ENCODE measurements at regions not wholly inside any gene's neighbourhood (a gene's known extent, or its start where the extent isn't known, plus 50 kb on each side); places are given as distances from the start of the nearest gene placed in this dataset.
"Not testable (repeated sequence)": the region's sequence is repeated elsewhere in the genome, so short reads cannot be mapped to it uniquely, and the experiment has no call there.

DNA sequence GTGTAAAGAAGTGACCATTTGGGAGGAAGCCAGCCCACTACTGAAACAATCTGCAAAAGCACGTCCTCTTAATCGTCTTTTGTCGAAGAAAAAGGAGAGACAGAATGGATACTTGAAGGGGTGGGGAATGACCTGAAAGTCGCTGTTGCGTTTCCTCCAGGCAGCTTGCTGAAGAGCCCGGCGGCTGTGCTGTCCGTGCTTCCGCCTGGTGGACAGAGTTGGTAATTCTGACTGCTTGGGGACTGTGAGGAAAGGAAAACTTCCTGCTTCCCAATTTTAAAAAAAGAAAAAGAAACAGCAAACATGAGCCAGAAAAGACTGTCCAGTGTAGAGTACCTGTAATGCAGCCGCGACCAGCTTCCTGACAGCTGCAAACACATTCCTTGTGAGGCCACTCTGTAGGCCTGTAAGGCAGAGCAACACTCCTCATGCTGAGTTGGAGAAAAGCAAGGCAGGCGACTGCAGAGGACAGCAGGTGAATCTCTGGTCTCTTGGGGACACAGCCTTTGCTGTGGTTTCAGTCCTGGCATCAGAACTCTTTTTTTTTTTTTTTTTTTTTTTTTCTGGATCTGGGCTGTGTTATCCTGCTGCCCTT, 251.1 kb upstream of the TBX18 start:
- DNase-seq (ENCODE audit: low spot score), result no peak

GRCh38 chr6:85010865-85011264, 246.5 kb upstream of the TBX18 start:
- no peak for DNase-seq (ENCODE audit: low spot score)

DNA sequence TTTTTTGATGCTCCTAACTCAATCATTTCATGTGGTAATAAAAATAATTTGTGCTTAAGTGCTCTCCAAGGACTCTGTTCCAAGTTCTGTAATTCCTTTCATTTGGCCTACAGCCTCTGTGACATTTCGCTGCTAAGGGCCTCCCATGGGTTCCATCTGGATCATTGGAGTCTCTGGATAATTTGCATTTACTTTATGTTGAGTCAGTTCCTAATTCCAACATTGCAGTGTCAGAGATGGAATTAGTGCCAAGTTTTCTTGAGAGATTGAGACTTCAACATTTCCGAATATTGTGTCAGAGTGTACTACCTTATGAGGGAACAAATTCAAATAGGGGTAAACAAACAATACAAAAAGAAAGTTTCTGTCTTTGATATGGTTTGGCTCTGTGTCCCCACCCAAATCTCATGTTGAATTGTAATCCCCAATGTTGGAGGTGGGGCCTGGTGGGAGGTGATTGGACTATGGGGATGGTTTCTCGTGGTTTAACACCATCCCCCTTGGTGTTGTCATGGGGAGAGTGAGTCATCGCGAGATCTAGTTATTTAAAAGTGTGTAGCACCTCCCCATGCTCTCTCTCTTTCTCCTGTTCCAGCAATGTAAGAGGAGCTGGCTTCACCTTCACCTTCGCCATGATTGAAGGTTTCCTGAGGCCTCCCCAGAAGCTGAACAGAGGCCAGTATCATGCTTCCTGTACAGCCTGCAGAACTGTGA, 244.1 kb upstream of the TBX18 start:
- DNase-seq (ENCODE audit: low spot score), result no peak

DNA sequence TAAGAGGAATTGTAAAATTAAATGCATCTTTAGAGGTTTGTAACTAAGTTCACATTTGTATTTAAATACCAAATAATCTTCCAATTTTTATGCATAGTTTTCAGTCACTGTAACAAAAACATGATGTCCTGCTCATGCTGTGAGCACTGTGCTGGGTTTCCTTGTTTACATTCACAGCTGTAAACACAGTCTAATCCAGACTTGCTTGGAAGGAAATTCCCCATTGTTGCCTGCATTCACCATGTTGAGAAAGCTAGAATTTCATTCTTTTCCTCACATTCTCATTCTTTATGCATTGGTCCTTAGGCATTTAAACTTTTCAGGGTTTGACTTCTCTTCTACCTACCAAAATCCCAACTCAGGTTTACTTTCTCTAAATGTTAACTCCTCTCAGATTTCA, 242.0 kb upstream of the TBX18 start:
- DNase-seq (ENCODE audit: low spot score), result no peak

DNA sequence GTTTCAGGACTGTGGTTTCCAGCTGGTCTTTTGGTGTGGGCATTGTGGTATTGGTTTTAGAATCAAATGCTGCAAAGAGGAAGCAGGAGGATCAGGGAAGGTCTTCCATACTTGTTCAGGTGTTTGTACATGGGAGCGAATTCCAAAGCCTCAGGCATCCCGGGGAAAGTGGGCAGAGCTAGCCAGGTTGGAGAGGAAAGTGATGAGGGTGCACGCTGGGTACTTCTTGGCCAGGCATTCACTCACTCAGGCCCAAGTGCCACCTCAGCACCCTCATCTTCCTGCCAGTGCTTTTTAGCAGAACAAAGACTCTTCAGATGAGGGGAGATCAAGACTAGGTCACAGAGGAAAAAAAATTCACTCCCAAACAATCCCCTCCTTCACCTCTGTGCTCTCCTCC, 241.1 kb upstream of the TBX18 start:
- DNase-seq (ENCODE audit: low spot score), result no peak

DNA sequence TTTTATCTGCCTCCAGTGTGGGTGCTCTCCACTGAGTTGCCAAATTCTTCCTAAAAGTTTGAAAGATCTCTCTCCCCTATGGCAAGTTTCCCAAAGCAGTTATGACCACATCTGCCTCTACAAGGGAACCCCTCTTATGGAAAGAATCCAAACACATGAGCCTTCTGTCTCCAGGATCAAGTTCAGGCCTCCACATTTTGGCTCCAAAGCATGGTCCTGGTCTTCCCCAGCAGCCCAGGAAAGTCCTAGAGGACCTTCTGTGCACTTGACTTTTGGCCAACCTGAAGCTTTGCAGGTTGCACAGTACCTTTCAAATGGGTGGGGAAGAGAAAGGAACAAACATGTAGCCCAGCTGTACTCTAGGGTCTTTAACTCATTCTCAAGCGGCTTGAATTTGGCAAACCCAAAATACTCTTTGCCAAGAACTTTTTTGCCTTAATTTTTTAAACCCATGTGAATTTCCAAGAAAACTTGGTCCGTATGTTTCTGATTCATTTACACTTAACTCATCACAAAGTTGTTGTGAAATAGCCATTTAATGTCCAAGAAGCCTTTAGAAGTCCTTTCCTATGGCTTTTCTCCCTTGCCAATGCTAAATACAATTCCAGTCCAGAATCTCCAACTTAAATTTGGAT, 240.1 kb upstream of the TBX18 start:
- no peak for DNase-seq (ENCODE audit: low spot score)

DNA sequence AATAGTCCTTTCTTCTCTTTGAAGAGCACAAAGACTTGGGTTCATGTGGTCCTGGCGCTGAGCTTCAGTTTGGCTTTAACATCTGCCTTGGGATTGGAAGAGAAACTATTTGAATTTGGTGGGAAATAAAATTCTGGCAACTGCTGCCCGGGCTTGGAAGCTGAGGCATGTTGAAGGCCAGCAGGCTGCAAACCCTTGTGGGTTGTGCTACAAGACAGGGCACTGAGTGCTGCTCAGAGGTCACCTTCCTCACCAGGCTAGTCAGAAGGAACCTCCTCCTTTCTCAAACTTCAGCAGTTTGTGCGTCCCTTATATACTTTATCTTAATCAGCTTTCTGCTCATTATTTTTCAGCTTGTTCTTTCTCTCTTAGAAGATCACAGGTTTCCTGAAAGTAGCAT, 238.4 kb upstream of the TBX18 start:
- no peak for DNase-seq (ENCODE audit: low spot score)

- DNase-seq (ENCODE audit: low spot score), result no peak
These were observed 235.6 kb upstream of the TBX18 start for GRCh38 chr6:85000001-85000400.

DNA sequence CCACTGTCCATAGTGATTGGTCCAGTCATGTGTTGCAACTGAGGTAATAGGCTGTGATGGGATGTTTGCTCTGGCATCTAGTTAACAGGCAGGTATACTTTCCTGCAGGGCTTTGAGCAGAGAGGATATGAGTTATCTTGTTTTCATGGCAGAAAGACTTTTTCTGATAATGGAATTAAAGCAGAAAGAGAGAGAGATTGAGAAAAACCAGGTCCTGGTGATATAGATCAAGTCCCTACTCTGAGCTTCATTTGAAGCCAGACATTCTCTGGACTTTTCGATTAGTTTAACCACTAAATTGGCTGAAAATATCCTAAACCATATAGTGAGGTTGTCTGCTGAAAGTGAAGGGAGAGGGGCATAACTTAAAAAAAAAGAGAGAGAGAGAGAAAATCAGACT, 233.8 kb upstream of the TBX18 start:
- DNase-seq (ENCODE audit: low spot score), result no peak

GRCh38 chr6:84988766-84989165, 224.4 kb upstream of the TBX18 start:
- not testable (repeated sequence) for DNase-seq (ENCODE audit: low spot score)

GRCh38 chr6:84985490-84985889, 221.1 kb upstream of the TBX18 start:
- not testable (repeated sequence) for DNase-seq (ENCODE audit: low spot score)

- no peak for DNase-seq (ENCODE audit: low spot score)
These were observed 215.1 kb upstream of the TBX18 start for GRCh38 chr6:84979541-84979940.

DNA sequence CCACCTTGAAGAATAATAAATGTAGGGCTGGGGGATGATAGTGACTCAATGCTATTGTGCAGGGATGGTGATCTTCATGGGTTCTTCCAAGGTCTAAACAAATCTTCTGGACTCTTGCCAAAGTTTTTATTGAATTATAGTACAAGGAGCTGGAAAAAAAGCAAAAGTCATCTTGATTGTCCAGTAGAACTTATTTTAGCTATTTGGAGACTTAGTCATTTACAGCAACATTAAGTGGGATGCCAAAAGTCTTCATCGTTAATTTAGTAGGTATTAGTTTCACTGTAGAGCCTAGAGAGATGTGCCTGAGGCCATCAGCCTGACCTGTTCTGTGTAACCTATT, 212.9 kb upstream of the TBX18 start:
- DNase-seq (ENCODE audit: low spot score), result no peak

DNA sequence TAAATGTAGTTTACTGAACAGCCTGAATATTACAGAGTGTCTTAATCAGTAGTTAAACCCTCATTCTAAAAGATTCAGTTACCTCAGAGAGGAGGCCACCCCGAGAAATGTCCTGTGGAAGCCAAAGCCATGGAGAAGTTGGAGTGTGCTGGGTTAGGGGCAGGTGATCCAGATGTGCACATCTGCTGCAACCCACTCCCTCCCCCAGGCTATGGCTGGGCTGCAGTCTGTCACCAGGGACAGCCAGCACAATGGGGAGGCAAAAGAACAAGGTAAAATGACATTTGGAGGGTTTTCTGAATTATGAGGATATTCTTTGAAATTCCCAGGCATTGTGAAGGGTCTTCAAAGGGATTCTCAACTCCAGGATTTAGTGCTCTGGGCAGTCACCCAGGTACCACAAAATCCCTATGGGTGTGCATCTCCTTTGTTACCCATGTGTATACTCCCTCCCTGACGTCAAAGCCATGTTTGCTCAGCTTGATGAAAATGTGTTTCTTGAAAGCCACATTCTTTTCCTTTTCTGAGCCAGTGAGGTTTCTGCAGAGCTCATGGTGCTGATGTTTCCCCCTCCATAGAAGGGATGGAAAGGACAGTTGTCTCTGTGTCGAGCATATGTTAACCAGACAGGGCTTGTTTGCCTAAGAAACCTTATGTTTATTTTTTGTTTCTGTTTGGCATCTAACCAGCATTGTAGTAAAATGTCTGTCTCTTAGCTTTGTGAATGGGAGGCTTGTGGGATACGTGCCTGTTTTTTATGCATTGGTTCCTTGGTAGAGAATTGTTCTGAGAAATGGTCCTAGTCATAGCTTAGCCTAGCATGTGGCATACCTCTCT, 212.3 kb upstream of the TBX18 start:
- no peak for DNase-seq (ENCODE audit: low spot score)

GRCh38 chr6:84975316-84975715, 210.9 kb upstream of the TBX18 start:
- no peak for DNase-seq (ENCODE audit: low spot score)

- DNase-seq (ENCODE audit: low spot score), result no peak
These were observed 209.2 kb upstream of the TBX18 start for GRCh38 chr6:84973606-84974005.

GRCh38 chr6:84967965-84968364, 203.6 kb upstream of the TBX18 start:
- DNase-seq (ENCODE audit: low spot score), result no peak

DNA sequence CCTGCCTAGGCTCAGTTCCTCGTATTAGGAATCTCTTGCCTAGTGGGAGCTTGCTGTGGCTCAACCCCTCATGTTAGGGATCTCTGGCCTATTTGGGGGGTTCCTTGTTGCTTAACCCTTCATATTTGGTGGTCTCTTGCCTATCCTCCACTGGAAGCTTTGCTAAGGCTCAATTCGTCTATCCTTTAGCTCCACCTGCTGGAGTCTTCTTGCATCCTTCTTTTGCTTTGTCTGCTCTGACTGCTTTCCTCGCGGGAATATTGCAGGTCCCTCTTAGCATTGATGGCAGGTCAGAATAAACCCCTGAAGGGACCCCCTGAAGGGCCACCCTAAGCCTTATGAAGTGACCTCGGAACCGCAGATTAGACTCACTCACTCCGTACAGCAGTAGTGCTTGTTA, 203.0 kb upstream of the TBX18 start:
- no peak for DNase-seq (ENCODE audit: low spot score)

GRCh38 chr6:84953111-84953755, 188.8 kb upstream of the TBX18 start:
- DNase-seq (ENCODE audit: low spot score), result no peak

GRCh38 chr6:84944926-84945325, 180.5 kb upstream of the TBX18 start:
- not testable (repeated sequence) for DNase-seq (ENCODE audit: low spot score)

DNA sequence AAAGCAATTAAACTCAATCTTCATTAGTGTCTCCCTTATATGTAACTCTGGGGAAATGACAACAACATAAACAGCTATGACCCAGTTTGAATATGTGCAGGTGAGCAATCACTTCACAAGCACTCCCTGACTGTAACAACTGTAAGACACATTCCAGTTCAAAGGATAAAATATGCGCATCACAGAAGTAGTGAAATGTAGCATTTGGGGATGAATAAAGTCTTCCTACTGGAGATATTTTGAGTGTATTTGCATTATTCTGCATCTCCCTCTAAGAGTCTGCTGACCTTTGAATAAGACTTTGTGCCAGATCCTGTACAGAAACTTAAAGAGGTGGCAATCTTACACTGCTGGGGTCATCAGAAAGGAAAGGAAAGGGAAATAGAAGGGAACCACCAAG, 179.5 kb upstream of the TBX18 start:
- no peak for DNase-seq (ENCODE audit: low spot score)

- DNase-seq (ENCODE audit: low spot score), result not testable (repeated sequence)
These were observed 177.2 kb upstream of the TBX18 start for GRCh38 chr6:84941609-84942008.
